Neuronal stem cell (in vitro differentiated cells): ENCODE measurements at regions not wholly inside any gene's neighbourhood (a gene's known extent, or its start where the extent isn't known, plus 50 kb on each side); places are given as distances from the start of the nearest gene placed in this dataset.
A peak's percentile ranks its signal among the peaks of the same experiment; 100 is the strongest.

Source experiments
- DNase-seq: peaks from one replicate; pipeline ENCODE4 v3.0.0-alpha.2; 2013; ENCODE audit warnings: low spot score
- H2AFZ ChIP-seq: one replicate; pipeline ENCODE4 v1.6.1; 2013; ENCODE audit warnings: mild to moderate bottlenecking, low read length, inconsistent platforms
- H2AK5ac ChIP-seq: 2 replicates; pipeline ENCODE4 v1.6.1; 2013; ENCODE audit warnings: low read depth, mild to moderate bottlenecking, inconsistent platforms, low read length, moderate library complexity, mixed read lengths
- H2BK120ac ChIP-seq: 2 replicates; pipeline ENCODE4 v1.6.1; 2013; ENCODE audit warnings: low read depth, mild to moderate bottlenecking, inconsistent platforms, low read length, moderate library complexity, mixed read lengths
- H2BK12ac ChIP-seq: one replicate; pipeline ENCODE4 v1.6.1; 2013; ENCODE audit warnings: low read length, inconsistent platforms
- H2BK15ac ChIP-seq: 2 replicates; pipeline ENCODE4 v1.6.1; 2013; ENCODE audit warnings: mild to moderate bottlenecking, low read length, inconsistent platforms, mixed read lengths
- H2BK5ac ChIP-seq: one replicate; pipeline ENCODE4 v1.6.1; 2013; ENCODE audit warnings: inconsistent platforms, mild to moderate bottlenecking, low read length, moderate library complexity
- H3K14ac ChIP-seq: one replicate; pipeline ENCODE4 v1.6.1; 2013; ENCODE audit warnings: low read length, inconsistent platforms
- H3K18ac ChIP-seq: 2 replicates; pipeline ENCODE4 v1.6.1; 2013; ENCODE audit warnings: low read length, inconsistent platforms
- H3K23ac ChIP-seq: 2 replicates; pipeline ENCODE4 v1.6.1; 2013; ENCODE audit warnings: low read depth, mild to moderate bottlenecking, mixed read lengths, low read length, inconsistent platforms; ENCODE audit not compliant: poor library complexity
- H3K27ac ChIP-seq: replicated peaks from 3 replicates; pipeline ENCODE4 v1.5.1; 2013; ENCODE audit warnings: low read length, inconsistent platforms
- H3K27me3 ChIP-seq, 3 experiments: 2 replicates each; pipeline ENCODE4 v1.6.1; 2013; ENCODE audit warnings: low read length in 3 of 3, mild to moderate bottlenecking in 2 of 3, inconsistent platforms in 1 of 3, low read depth in 1 of 3, mixed read lengths in 1 of 3, moderate library complexity in 1 of 3; ENCODE audit not compliant: control insufficient read depth in 3 of 3, insufficient read depth in 3 of 3
- H3K36me3 ChIP-seq, 2 donors: replicated peaks in 1 of 2; 2 replicates each; pipeline ENCODE4 v1.6.1; 2013; ENCODE audit warnings: low read length in 2 of 2; ENCODE audit not compliant: control insufficient read depth in 2 of 2, insufficient read depth in 2 of 2
- H3K4ac ChIP-seq: 2 replicates; pipeline ENCODE4 v1.6.1; 2013; ENCODE audit warnings: inconsistent platforms, mild to moderate bottlenecking, low read length, moderate library complexity
- H3K4me1 ChIP-seq, 2 donors: 1 replicate in 1 of 2; 2 replicates in 1 of 2; pipeline ENCODE4 v1.6.1; 2013; ENCODE audit warnings: low read length in 2 of 2, low read depth in 1 of 2; ENCODE audit not compliant: control insufficient read depth in 2 of 2, insufficient read depth in 1 of 2
- H3K4me2 ChIP-seq: one replicate; pipeline ENCODE4 v1.6.1; 2013; ENCODE audit warnings: mild to moderate bottlenecking, low read length, inconsistent platforms; ENCODE audit not compliant: insufficient read depth, poor library complexity, severe bottlenecking
- H3K4me3 ChIP-seq, 2 donors: 2 replicates each; pipeline ENCODE4 v1.5.1; 2013; ENCODE audit warnings: low read length in 2 of 2, mild to moderate bottlenecking in 2 of 2, inconsistent platforms in 1 of 2, moderate library complexity in 1 of 2
- H3K79me1 ChIP-seq: one replicate; pipeline ENCODE4 v1.6.1; 2013; ENCODE audit warnings: low read depth, mild to moderate bottlenecking, inconsistent platforms, low read length, moderate library complexity
- H3K9ac ChIP-seq: one replicate; pipeline ENCODE4 v1.6.1; 2013; ENCODE audit warnings: mild to moderate bottlenecking, low read depth, low read length, inconsistent platforms; ENCODE audit not compliant: poor library complexity
- H3K9me3 ChIP-seq, 2 donors: replicated peaks in 1 of 2; 2 replicates each; pipeline versions ENCODE3 to v1.6.1; 2013; ENCODE audit warnings: low read length in 2 of 2, mild to moderate bottlenecking in 2 of 2, inconsistent platforms in 1 of 2, low read depth in 1 of 2, mixed read lengths in 1 of 2, moderate library complexity in 1 of 2; ENCODE audit not compliant: control insufficient read depth in 2 of 2, insufficient read depth in 1 of 2
- H4K8ac ChIP-seq: one replicate; pipeline ENCODE4 v1.6.1; 2013; ENCODE audit warnings: low read depth, mild to moderate bottlenecking, inconsistent platforms, low read length, moderate library complexity
- H4K91ac ChIP-seq: one replicate; pipeline ENCODE4 v1.6.1; 2013; ENCODE audit warnings: low read length, low read depth, mild to moderate bottlenecking, inconsistent platforms; ENCODE audit not compliant: poor library complexity
- WGBS, 2 donors: extraction: QIAGEN DNeasy Blood & Tissue Kit; methylation state at CpG; one replicate each; pipeline ENCODE4 v1.1.7; 2013; ENCODE audit warnings: missing lambda C conversion rate in 2 of 2, mixed read lengths in 1 of 2; ENCODE audit not compliant: insufficient read length in 2 of 2, insufficient replicate concordance in 1 of 2; ENCODE audit errors: extremely low coverage in 2 of 2; 5-methylcytosine and 5-hydroxymethylcytosine counted together

GRCh38 chr10:121683366-121683765 lies 85.1 kb upstream of the FGFR2 start:
- no peak overlapping the region for H3K14ac ChIP-seq
- no peaks in the 10 kb centered on the region for H3K79me1 ChIP-seq
- H2BK120ac ChIP-seq: no peak overlapping the region
- no peak overlapping the region for H2BK15ac ChIP-seq
- no peak overlapping the region for H3K4me3 ChIP-seq
- no peak overlapping the region for H4K8ac ChIP-seq
- WGBS, 2 donors: no CpG with 5 or more reads among the region's 5 CpGs
- H2AK5ac ChIP-seq: no peak overlapping the region
- H3K4me1 ChIP-seq: peaks cover 35 to 40% of the 10 kb centered on the region in 2 donors
- H2BK12ac ChIP-seq: no peak overlapping the region
- H3K9ac ChIP-seq: no peak overlapping the region
- no peak overlapping the region for H3K4me2 ChIP-seq
- no peak overlapping the region for H3K18ac ChIP-seq
- H3K9me3 ChIP-seq: peaks cover 7 to 11% of the 10 kb centered on the region in 2 donors
- H3K36me3 ChIP-seq: no peaks in the 10 kb centered on the region
- H3K27ac ChIP-seq: peak overlapping the region; percentile 55
- no peak overlapping the region for H2BK5ac ChIP-seq
- H3K23ac ChIP-seq: no peak overlapping the region
- peaks cover 0 to 27% (median 0%) of the 10 kb centered on the region in 3 experiments for H3K27me3 ChIP-seq
- no peak overlapping the region for H3K4ac ChIP-seq
- H4K91ac ChIP-seq: no peak overlapping the region
- no peak overlapping the region for H2AFZ ChIP-seq
- DNase-seq: no peak

DNA sequence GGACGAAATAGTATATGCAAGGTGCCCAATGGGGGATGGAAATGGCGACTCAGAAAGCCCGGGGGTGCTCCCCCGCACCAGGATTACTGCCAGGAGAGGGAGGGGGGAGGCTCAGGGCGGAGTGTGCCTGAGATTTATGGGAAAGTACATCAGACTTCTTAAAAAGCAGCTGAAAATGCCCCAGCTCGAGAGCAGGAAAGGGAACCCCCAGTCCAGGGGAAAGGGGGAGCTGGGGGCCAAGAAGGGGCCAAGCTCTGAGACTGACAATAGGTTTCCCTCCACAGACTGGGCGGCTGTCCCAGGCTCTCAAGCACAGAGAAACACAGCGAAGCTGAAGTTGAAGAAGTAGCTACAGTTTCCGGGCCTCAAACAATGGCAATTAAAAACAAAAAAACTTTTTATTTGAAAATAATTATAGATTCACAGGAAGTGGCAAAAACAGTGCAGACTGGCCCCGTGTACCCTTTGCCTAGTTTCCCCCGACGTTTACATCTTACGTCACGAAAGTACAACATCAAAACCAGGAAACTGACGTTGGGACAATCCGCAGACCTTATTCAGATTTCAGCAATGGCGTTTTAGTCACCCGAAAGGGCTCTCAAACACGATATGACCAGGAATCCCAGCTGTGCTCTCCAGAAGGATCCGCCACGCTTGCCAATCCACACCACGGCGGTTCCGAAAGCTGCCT lies 83.9 kb upstream of the FGFR2 start:
- Histone ChIP-seq H3K4ac (no peak overlapping the region), H3K4me1 (peaks cover 35 to 40% of the 10 kb centered on the region in 2 donors), H2BK15ac (peak overlapping the region; percentile 41), H3K27ac (peak overlapping the region; percentile 47), H2BK120ac (peak overlapping the region; percentile 36), H3K79me1 (no peaks in the 10 kb centered on the region), H3K4me2 (no peak overlapping the region), H4K8ac (no peak overlapping the region), H2BK5ac (no peak overlapping the region), H2AFZ (peak overlapping the region; percentile 54), H3K27me3 (peaks cover 0 to 16% (median 0%) of the 10 kb centered on the region in 3 experiments), H4K91ac (peak overlapping the region; percentile 70), H3K9me3 (peaks cover 10 to 13% of the 10 kb centered on the region in 2 donors), H3K4me3 (no peak overlapping the region), H3K36me3 (no peaks in the 10 kb centered on the region), H3K23ac (no peak overlapping the region), H3K9ac (no peak overlapping the region), H2BK12ac (peak overlapping the region; percentile 97), H2AK5ac (peak overlapping the region; percentile 50), H3K18ac (peak overlapping the region; percentile 92), H3K14ac (no peak overlapping the region)
- DNase-seq: no peak
- WGBS, 2 donors: no CpG with 5 or more reads among the region's 24 CpGs

DNA sequence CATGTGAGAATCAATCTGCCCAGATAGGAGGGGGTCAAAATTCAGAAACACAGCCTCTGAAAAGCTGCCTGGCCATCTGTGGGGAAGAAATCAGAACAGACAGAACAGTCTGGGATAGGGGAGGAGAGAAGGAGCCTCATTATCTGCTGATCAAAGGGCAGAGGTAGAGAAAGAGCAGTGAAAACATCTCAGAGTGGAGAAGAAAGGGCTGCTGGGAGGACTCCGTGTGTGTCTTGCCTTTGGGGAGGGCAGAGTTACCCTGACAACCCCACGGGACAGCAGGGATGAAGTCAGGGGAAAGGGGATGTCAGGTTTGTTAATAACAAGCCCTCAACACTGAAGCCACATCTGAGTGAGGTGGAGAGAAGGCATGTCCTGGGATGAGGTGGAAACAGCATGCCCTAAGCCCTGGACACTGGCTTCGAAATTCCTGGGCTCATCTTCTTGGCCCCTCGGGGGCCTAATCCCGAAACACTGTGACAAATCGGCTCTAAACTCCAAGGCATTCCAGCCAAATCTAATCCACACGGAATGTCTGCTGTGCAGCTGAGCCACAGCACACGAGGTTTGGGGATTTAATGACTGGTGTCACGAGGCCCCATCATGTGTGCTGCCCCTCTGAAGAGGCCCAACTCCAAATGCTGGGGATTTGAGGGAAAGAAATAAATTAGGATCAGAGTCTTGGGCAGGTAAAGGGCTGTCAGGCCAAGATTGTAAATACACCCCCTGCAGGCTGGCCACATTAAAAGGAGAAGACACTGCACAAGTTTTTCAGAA lies 82.8 kb upstream of the FGFR2 start:
- Histone ChIP-seq H3K9me3 (peaks cover 10 to 13% of the 10 kb centered on the region in 2 donors), H3K4me1 (peaks cover 35 to 40% of the 10 kb centered on the region in 2 donors), H2BK12ac (no peak overlapping the region), H3K4me3 (no peak overlapping the region), H3K27ac (peak overlapping the region; percentile 52), H3K14ac (no peak overlapping the region), H3K23ac (no peak overlapping the region), H3K9ac (no peak overlapping the region), H3K4ac (no peak overlapping the region), H3K4me2 (no peak overlapping the region), H2BK5ac (no peak overlapping the region), H2AFZ (peak overlapping the region; percentile 61), H4K8ac (no peak overlapping the region), H3K27me3 (peaks cover 0 to 13% (median 0%) of the 10 kb centered on the region in 3 experiments), H2BK120ac (no peak overlapping the region), H3K36me3 (no peaks in the 10 kb centered on the region), H3K18ac (peak overlapping the region; percentile 23), H4K91ac (no peak overlapping the region), H2AK5ac (no peak overlapping the region), H2BK15ac (no peak overlapping the region), H3K79me1 (no peaks in the 10 kb centered on the region)
- DNase-seq: peak; percentile 48
- WGBS, 2 donors: no CpG with 5 or more reads among the region's 9 CpGs

DNA sequence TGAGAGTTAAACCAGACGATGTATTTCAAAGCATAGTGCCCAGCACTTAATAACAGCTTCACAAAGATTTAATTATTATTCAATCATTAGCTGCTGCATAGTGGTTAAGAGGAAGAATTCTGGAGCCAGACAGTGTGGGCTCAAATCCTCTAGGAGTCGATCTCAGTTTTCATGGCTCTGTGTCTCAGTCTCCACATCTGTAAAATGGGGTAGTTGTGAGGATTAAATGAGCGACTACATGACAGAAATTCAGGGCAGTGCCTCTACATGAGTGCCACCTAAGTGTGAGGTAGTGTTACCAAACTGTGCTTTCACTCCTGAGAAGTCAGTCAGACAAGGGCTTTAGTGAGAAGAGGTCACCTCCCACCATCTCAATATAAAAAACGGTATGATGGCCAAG lies 81.7 kb upstream of the FGFR2 start:
- no peak overlapping the region for H3K23ac ChIP-seq
- H2BK15ac ChIP-seq: no peak overlapping the region
- H4K91ac ChIP-seq: no peak overlapping the region
- H4K8ac ChIP-seq: no peak overlapping the region
- H3K9me3 ChIP-seq: peaks cover 13 to 15% of the 10 kb centered on the region in 2 donors
- no peak overlapping the region for H2BK5ac ChIP-seq
- no peak overlapping the region for H2AFZ ChIP-seq
- no peak overlapping the region for H3K4me2 ChIP-seq
- no peak overlapping the region for H3K9ac ChIP-seq
- DNase-seq: no peak
- peaks cover 31 to 40% of the 10 kb centered on the region in 2 donors for H3K4me1 ChIP-seq
- peaks cover 0 to 5% (median 0%) of the 10 kb centered on the region in 3 experiments for H3K27me3 ChIP-seq
- H3K18ac ChIP-seq: no peak overlapping the region
- no peak overlapping the region for H3K4me3 ChIP-seq
- no peak overlapping the region for H3K27ac ChIP-seq
- H2AK5ac ChIP-seq: no peak overlapping the region
- H3K14ac ChIP-seq: no peak overlapping the region
- H2BK120ac ChIP-seq: no peak overlapping the region
- H3K79me1 ChIP-seq: no peaks in the 10 kb centered on the region
- no peak overlapping the region for H2BK12ac ChIP-seq
- WGBS, 2 donors: no CpG with 5 or more reads among the region's 4 CpGs
- H3K4ac ChIP-seq: no peak overlapping the region
- no peaks in the 10 kb centered on the region for H3K36me3 ChIP-seq
